ENCODE measurements at regions not wholly inside any gene's neighbourhood (a gene's known extent, or its start where the extent isn't known, plus 50 kb on each side); places are given as distances from the start of the nearest gene placed in this dataset.

DNA sequence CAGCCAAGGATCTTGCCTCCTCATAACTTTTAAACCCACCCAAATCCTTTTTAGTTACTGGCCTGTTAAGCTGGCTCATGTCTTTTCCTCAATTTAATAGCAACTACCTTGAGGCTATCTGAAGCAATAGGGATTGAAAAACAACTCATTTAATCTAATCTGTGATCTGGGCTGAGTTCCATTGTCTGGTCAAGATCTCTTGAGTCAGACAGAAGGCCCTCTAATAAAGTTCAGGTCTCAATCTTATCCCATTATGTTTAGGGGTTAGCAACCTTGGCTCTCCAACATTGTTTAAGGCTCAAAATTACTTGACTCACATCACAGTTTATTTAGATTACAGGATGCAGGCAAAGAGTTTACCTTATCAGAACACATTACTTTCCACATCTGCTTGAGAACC, 436.1 kb downstream of the ANKRD50 start:
- ATAC-seq (replicated peaks) (no peak), DNase-seq (no peak)
- Mint-ChIP-seq H3K36me3 (peaks cover 0 to 2% of the 10 kb centered on the region in 2 donors), H3K9me3 (peaks cover 2 to 4% of the 10 kb centered on the region in 2 donors), H3K4me1 (no peaks in the 10 kb centered on the region), H3K27ac (no peak overlapping the region), H3K27me3 (peaks cover 10 to 13% of the 10 kb centered on the region in 2 donors), H3K4me3 (no peak overlapping the region)

DNA sequence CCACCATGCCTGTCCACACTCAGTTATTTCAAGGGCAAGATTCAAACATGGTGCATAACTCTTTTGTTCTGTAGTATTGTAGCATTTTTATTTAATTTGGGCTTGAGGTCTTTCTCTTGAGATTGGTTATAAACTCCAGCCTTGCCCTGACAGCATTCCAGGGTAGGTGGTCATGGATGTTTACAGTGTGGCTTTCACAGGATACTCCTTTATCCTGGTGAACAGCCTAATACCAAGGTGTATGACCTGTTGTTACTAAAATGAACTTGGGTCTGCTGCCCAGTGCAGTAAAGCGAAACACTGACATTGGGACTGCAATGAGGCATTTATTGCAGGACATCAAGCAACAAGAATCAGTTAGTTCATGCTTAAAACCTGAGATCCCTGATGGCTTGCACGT, 434.8 kb downstream of the ANKRD50 start:
- no peak for DNase-seq

DNA sequence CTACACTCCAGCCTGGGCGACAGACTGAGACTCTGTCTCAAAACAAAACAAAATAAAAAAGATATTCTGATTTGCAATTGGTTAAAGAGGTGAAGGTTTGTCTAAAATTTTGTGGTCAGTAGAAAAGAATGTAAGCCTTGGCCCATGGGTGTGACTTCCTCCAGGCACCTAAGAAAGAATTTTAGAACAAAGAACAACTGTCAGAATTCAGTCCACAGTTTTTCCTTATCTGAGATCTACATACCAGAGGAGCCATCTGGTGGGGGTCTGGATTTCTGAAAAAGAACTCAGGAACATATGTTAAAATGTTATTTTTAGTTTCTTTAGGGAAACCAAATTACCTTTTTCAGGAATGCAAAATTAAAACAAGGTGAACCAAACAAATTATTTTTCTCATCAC, 434.1 kb downstream of the ANKRD50 start:
- no peak for DNase-seq
- Mint-ChIP-seq H3K9me3 (no peaks in the 10 kb centered on the region), H3K4me3 (no peak overlapping the region), H3K27me3 (peaks cover 0 to 13% of the 10 kb centered on the region in 2 donors), H3K36me3 (peaks cover 0 to 2% of the 10 kb centered on the region in 2 donors), H3K27ac (no peak overlapping the region), H3K4me1 (no peaks in the 10 kb centered on the region)
- ATAC-seq (replicated peaks): no peak

More for the DNA sequence above, 434.8 kb downstream of the ANKRD50 start:
- peaks cover 5 to 13% of the 10 kb centered on the region in 2 donors for H3K27me3 Mint-ChIP-seq
- no peaks in the 10 kb centered on the region for H3K9me3 Mint-ChIP-seq
- no peak overlapping the region for H3K4me3 Mint-ChIP-seq
- no peak overlapping the region for H3K27ac Mint-ChIP-seq
- peaks cover 0 to 2% of the 10 kb centered on the region in 2 donors for H3K36me3 Mint-ChIP-seq
- ATAC-seq (replicated peaks): no peak
- no peaks in the 10 kb centered on the region for H3K4me1 Mint-ChIP-seq

DNA sequence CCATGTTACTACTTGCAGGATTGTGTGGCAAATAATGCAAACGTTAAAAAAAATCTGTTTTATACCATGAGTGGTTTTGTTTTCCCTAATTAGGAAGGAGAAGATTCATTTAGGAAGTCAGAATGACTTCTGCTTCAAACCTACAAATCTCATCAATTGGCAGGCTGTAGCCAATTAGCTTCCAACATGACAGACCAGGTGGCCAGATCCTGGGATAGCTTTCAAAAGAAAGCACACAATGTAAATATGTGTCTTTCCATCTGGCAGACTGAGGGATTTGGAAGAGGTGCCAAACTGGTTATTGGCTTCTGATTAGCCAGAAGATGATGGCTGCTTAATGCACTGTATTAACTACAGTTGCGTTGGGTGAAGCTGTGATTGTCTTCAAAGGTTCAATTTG, 432.8 kb downstream of the ANKRD50 start:
- ATAC-seq (replicated peaks) (no peak), DNase-seq (no peak)
- no peaks in the 10 kb centered on the region for H3K4me1 Mint-ChIP-seq
- no peak overlapping the region for H3K27ac Mint-ChIP-seq
- H3K36me3 Mint-ChIP-seq: no peaks in the 10 kb centered on the region
- no peak overlapping the region for H3K4me3 Mint-ChIP-seq
- H3K27me3 Mint-ChIP-seq: peaks cover 0 to 1% of the 10 kb centered on the region in 2 donors
- no peaks in the 10 kb centered on the region for H3K9me3 Mint-ChIP-seq

DNA sequence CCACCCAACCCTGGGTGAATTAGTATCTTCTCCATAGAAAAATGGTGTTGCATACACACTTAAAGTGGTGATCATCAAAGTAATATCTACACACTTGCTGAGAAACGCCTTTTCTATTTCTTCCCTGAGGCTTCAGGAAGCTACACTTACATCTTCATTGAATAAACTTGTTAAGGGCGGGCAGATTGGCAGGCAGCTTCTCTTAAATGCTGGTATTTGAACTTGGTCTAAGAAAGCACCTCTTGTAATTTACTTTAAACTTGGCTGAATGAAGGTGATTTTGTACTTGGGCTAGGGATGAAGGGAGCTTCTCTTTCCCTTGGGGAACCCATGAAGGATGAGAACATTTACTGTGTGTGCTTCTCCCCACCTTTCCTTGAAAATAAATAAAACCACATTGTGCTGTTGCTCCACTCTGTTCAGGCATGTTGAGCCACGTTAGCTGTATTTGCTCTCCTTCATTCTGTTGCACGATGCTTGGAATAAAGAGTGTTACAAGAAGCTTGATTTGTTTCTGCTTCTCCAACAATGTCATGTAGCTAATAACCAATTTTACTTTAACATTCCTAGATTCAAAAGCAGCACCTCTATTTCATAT, 430.1 kb downstream of the ANKRD50 start:
- Mint-ChIP-seq H3K9me3 (no peaks in the 10 kb centered on the region), H3K27me3 (no peaks in the 10 kb centered on the region), H3K27ac (no peak overlapping the region), H3K36me3 (no peaks in the 10 kb centered on the region), H3K4me3 (no peak overlapping the region), H3K4me1 (no peaks in the 10 kb centered on the region)
- DNase-seq: no peak
- no peak for ATAC-seq (replicated peaks)

DNA sequence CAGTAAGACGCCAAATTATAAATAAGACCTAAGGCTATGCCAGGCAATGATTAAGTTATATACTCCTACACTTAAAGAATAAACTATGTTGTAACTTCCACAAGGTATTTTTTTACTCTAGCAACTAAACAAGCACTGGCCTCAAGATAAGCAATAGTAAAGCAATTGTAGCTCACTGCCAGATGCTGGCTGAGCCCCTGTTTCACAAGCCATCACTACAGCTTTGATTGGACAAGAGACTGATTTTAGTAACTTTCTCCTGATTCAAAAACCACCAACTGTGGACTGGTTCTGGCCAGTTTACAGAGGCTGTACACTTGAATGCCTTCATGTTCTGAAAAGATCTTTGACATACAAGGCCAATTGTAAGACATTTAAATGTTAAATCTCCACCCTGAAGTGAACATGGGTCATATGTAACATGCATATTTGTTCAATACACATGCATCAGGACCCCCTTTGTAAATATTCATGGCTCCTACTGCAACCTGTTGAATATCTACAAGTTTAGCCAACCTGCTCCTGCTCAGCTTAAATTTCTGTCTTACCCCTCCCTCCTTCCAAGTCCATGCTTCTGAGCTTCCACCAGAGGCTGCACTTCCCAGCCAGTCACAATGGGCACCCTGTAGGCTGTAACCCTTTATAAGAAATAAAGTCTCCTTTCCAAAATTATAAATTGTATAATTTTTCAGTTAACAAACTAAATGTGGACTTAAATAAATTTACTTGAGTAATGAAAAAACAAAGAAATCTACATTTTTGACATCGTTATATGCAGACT, 423.6 kb downstream of the ANKRD50 start:
- no peak for DNase-seq
- Mint-ChIP-seq H3K36me3 (no peaks in the 10 kb centered on the region), H3K27ac (no peak overlapping the region), H3K9me3 (no peaks in the 10 kb centered on the region), H3K27me3 (peaks cover 0 to 6% of the 10 kb centered on the region in 2 donors), H3K4me3 (no peak overlapping the region), H3K4me1 (no peaks in the 10 kb centered on the region)
- ATAC-seq (replicated peaks): no peak

DNA sequence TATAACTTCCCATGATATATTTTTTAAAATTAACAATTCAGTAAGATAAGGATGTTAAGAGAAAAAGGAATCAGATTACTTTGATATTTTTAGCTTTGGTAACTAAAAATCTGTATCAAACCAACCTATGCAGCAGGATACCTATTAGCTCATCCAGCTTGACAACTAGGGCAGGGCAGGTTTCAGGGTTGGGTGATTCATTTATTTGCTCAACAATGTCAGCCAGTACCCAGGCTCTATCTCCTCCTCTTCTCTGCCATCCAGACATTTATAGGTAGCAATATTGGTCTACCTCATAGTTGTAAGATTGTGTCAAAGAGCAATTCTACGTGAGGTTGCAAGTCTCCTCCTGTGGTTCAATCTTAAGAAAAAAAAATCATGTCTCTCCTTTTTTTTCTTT, 421.9 kb downstream of the ANKRD50 start:
- ATAC-seq (replicated peaks): no peak
- no peak for DNase-seq
- no peaks in the 10 kb centered on the region for H3K4me1 Mint-ChIP-seq
- no peaks in the 10 kb centered on the region for H3K9me3 Mint-ChIP-seq
- no peaks in the 10 kb centered on the region for H3K36me3 Mint-ChIP-seq
- peaks cover 0 to 10% of the 10 kb centered on the region in 2 donors for H3K27me3 Mint-ChIP-seq
- no peak overlapping the region for H3K4me3 Mint-ChIP-seq
- no peak overlapping the region for H3K27ac Mint-ChIP-seq

DNA sequence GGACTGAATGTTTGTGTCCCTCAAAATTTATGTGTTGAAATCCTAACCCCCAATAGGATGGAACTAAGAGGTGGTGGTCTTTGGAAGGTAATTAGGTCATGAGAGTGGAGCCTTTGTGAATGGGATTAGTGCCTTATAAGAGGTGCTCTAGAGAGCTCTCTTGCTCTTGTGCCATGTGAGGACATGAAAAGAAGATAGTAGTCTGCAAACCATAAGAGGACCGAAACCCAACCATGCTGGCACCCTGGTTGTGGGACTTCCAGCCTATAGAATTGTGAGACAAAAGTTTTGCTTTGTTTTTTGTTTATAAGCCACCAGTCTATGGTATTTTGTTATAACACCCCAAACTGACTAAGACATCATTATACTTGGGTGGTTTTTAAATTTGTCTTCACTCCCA, 417.1 kb downstream of the ANKRD50 start:
- Mint-ChIP-seq H3K27me3 (peaks cover 0 to 4% of the 10 kb centered on the region in 2 donors), H3K4me3 (no peak overlapping the region), H3K9me3 (no peaks in the 10 kb centered on the region), H3K27ac (no peak overlapping the region), H3K36me3 (no peaks in the 10 kb centered on the region), H3K4me1 (no peaks in the 10 kb centered on the region)
- no peak for DNase-seq
- no peak for ATAC-seq (replicated peaks)

DNA sequence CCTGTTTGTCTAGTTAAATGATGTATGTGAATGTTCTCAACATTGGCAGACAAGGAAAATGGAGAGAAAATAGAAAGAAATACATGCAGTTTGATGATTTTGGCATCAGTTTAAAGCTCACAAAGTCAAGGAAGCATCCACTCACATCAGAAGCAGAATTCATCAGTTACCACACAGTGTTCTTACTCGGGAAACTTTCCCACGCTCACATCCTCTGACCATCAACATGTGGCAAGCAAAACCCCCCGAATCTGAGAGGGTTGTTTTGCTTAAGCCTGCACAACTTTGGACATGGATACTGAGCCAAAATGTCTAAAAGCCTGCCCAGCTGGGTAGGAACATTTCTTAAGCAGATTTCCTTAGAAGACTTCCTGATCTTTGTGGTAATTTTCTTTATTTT, 407.6 kb downstream of the ANKRD50 start:
- no peaks in the 10 kb centered on the region for H3K9me3 Mint-ChIP-seq
- H3K4me1 Mint-ChIP-seq: no peaks in the 10 kb centered on the region
- H3K36me3 Mint-ChIP-seq: no peaks in the 10 kb centered on the region
- DNase-seq (no peak), ATAC-seq (replicated peaks) (no peak)
- H3K27me3 Mint-ChIP-seq: peaks cover 0 to 6% of the 10 kb centered on the region in 2 donors
- H3K4me3 Mint-ChIP-seq: no peak overlapping the region
- peak overlapping the region; percentile 9 for H3K27ac Mint-ChIP-seq

DNA sequence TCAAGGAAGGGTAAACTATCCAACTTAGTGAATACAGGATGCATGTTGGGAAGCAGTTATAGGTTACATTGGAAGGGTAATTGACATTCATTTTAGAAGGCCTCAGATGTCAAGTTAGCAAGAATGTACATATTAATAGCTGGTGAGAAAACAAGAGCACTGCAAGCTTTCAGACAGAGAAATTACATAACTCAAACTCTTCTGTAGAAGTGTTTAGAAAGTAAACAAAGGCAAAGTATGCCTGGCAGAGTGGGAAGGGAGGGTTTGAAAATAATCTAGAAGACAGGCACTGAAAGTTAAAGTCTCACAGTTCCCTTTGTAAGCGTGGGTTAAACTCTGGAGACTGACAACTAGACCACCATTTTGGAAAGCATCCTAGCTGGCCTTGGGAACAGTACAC, 406.2 kb downstream of the ANKRD50 start:
- H3K36me3 Mint-ChIP-seq: no peaks in the 10 kb centered on the region
- no peaks in the 10 kb centered on the region for H3K4me1 Mint-ChIP-seq
- ATAC-seq (replicated peaks) (no peak), DNase-seq (no peak)
- H3K9me3 Mint-ChIP-seq: no peaks in the 10 kb centered on the region
- no peak overlapping the region for H3K27ac Mint-ChIP-seq
- H3K4me3 Mint-ChIP-seq: no peak overlapping the region
- H3K27me3 Mint-ChIP-seq: peaks cover 0 to 6% of the 10 kb centered on the region in 2 donors

DNA sequence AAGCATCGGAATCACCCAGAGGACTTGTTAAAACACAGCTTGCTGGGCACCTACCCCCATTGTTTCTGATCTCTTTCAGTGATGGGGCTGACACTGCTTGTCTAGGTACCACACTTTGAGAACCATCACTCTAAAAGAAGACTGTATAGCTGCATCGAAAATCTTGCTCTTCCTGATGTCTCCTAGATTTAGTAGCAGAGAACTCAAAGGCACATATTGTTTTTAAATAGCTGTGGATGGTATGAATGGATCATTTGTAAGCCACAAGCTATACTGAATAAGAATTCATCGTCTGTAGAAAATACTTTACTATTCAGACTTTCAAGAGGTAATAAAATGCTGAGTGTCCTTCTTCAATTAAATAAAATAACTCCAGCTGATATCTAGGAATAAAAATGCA, 405.4 kb downstream of the ANKRD50 start:
- ATAC-seq (replicated peaks) (no peak), DNase-seq (no peak)
- no peaks in the 10 kb centered on the region for H3K9me3 Mint-ChIP-seq
- peaks cover 0 to 6% of the 10 kb centered on the region in 2 donors for H3K27me3 Mint-ChIP-seq
- no peak overlapping the region for H3K27ac Mint-ChIP-seq
- H3K4me1 Mint-ChIP-seq: no peaks in the 10 kb centered on the region
- H3K36me3 Mint-ChIP-seq: no peaks in the 10 kb centered on the region
- H3K4me3 Mint-ChIP-seq: no peak overlapping the region

DNA sequence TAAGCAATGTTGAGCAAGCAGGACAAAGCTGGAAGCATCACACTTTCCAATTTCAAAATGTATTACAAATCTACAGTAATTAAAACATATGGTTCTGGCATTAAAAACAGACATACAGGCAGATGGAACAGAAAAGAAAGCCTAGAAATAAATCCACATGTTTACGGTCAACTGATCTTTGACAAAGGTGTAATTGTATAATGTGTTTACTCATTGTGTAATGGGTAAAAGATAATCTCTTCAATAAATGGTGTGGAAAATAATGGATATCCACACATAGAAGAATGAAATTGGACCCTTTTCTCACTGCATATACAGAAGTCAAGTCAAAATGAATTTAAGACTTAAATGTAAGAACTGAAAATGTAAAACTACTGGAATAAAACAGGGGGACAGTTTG, 394.2 kb downstream of the ANKRD50 start:
- no peaks in the 10 kb centered on the region for H3K9me3 Mint-ChIP-seq
- no peak overlapping the region for H3K4me3 Mint-ChIP-seq
- no peak overlapping the region for H3K27ac Mint-ChIP-seq
- no peaks in the 10 kb centered on the region for H3K36me3 Mint-ChIP-seq
- no peaks in the 10 kb centered on the region for H3K4me1 Mint-ChIP-seq
- ATAC-seq (replicated peaks) (no peak), DNase-seq (no peak)
- no peaks in the 10 kb centered on the region for H3K27me3 Mint-ChIP-seq

DNA sequence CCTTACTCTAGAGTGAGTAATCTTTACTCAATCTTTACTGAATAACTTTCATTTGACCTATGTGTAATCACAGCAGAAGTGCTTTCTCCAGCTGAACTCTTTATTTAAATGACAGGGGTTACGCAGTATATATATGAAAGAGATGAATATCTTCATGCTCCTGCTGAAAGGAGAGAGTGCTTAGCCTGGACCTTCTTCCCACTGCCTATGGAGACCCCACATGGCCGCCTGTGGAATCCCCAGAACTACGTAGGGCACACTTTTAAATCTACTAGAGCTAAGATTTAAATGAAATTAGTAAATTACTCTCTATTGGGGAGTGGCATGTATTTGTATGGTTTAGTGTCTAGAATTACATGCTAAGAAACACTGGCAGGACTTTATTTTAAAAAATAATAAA, 391.2 kb downstream of the ANKRD50 start:
- H3K27ac Mint-ChIP-seq: no peak overlapping the region
- no peaks in the 10 kb centered on the region for H3K27me3 Mint-ChIP-seq
- H3K4me3 Mint-ChIP-seq: no peak overlapping the region
- H3K4me1 Mint-ChIP-seq: no peaks in the 10 kb centered on the region
- ATAC-seq (replicated peaks) (no peak), DNase-seq (no peak)
- H3K36me3 Mint-ChIP-seq: no peaks in the 10 kb centered on the region
- no peaks in the 10 kb centered on the region for H3K9me3 Mint-ChIP-seq

DNA sequence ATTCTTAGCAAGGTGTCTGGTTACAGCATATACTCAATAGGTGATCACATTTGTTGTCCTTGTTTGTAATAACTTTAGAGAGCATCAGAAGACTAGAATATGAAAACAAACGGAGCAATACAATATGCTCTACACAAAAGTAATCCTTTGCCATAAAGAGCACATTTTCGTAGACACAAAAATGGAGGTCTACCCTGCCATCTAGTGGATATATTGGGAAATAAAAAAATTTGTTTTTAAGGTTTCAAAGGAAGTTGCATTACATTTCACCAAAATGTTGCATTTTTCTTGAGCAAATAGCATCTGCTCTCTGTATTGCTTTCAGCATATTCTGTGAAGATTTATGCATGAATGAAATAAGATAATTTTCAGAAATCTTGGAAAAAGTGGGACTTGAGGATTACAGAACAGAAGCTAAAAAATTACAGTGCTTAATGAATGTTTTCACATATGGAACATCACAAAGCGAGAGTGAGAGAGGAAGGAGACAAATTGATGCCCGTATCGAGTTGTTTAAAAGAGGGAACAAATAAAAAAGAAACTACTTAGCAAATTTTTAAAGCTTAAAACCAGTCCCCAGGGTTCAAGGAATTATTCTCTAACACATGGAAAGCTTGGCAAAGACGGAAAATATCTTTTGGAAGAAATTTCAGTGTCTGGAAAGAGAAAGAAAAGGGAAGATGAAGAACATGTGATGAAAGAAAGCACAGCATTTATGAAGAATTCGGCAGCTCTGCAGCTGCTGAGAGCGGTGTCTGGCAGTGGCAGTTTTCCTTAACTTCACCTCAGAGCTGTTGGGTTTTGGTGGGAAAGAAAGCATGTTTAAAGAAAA, 390.1 kb downstream of the ANKRD50 start:
- H3K9me3 Mint-ChIP-seq: no peaks in the 10 kb centered on the region
- ATAC-seq (replicated peaks) (no peak), DNase-seq (no peak)
- no peaks in the 10 kb centered on the region for H3K36me3 Mint-ChIP-seq
- H3K27ac Mint-ChIP-seq: no peak overlapping the region
- no peak overlapping the region for H3K4me3 Mint-ChIP-seq
- no peaks in the 10 kb centered on the region for H3K4me1 Mint-ChIP-seq
- H3K27me3 Mint-ChIP-seq: no peaks in the 10 kb centered on the region

DNA sequence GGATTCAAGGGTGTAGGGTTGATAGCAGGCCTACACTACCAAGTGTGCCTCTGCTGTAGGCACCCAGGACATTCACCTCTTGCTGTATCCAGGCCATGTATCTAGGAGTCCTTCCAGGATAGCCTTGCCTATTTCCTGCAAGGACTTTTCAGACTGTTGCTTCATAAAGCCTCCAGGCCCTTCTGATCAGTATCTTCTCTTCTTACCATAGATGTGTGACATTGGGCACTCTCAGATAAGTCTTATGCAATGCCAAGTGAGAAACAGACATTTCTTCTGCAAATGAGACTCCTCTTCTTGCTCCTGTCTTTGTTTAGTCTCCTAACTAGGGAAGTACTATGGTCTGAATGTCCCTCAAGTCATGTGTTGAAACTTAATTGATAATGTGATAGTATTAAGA, 386.8 kb downstream of the ANKRD50 start:
- H3K27ac Mint-ChIP-seq: no peak overlapping the region
- H3K4me1 Mint-ChIP-seq: no peaks in the 10 kb centered on the region
- no peak for DNase-seq
- no peaks in the 10 kb centered on the region for H3K9me3 Mint-ChIP-seq
- H3K4me3 Mint-ChIP-seq: no peak overlapping the region
- H3K36me3 Mint-ChIP-seq: no peaks in the 10 kb centered on the region
- no peak for ATAC-seq (replicated peaks)
- no peaks in the 10 kb centered on the region for H3K27me3 Mint-ChIP-seq
